Mucosa of descending colon (tissue), 3 donors: ENCODE measurements at regions not wholly inside any gene's neighbourhood (a gene's known extent, or its start where the extent isn't known, plus 50 kb on each side); places are given as distances from the start of the nearest gene placed in this dataset.
"Not testable (repeated sequence)": the region's sequence is repeated elsewhere in the genome, so short reads cannot be mapped to it uniquely, and the experiment has no call there.

ENCODE experiments used
- ATAC-seq: fragments of 200-7000 bp; cut with Tn5 transposase; one replicate; pipeline ENCODE4 v1.9.1; 2020; ENCODE audit warnings: mild to moderate bottlenecking, moderate library complexity
- DNase-seq, 3 donors: peaks; one replicate each; pipeline ENCODE4 v3.0.0-alpha.2; 2020
- H3K36me3 ChIP-seq: fragments of 200-600 bp; one replicate; pipeline ENCODE4 v1.8.0; 2021; ENCODE audit warnings: low read depth, mild to moderate bottlenecking
- H3K4me1 ChIP-seq: fragments of 200-600 bp; one replicate; pipeline ENCODE4 v1.8.0; 2021; ENCODE audit warnings: low read depth, mild to moderate bottlenecking
- H3K4me3 ChIP-seq: fragments of 200-600 bp; one replicate; pipeline ENCODE4 v1.8.0; 2021; ENCODE audit warnings: mild to moderate bottlenecking
- H3K9me3 ChIP-seq: fragments of 200-600 bp; one replicate; pipeline ENCODE4 v1.8.0; 2021; ENCODE audit warnings: mild to moderate bottlenecking
- CTCF ChIP-seq: fragments of 200-600 bp; IDR thresholded peaks from one replicate; pipeline ENCODE4 v1.8.0; 2022; ENCODE audit warnings: antibody characterized with exemption, mild to moderate bottlenecking
- intact Hi-C, 2 donors: fragments of 100-400 bp; cut with DNase I in 1 of 2; cut with micrococcal nuclease in 1 of 2; formaldehyde crosslinking; loops; one replicate each; pipeline versions ENCODE4 v1.11.0 to v1.11.1; 2022; cut with DNase I, micrococcal nuclease
- donor health status: DM: no; HTN: no; CAD: no; lungs with moderate emphysema.
- donor health status: DM: no; HTN: no; CAD: no.
- donor health status: DM: no; HTN: yes; CAD: no.

GRCh38 chr4:140220058-140220457 lies 66.1 kb upstream of the MAML3 start:
- no peak for TF ChIP-seq CTCF
- DNase-seq: no peak
- ATAC-seq: no peak

DNA sequence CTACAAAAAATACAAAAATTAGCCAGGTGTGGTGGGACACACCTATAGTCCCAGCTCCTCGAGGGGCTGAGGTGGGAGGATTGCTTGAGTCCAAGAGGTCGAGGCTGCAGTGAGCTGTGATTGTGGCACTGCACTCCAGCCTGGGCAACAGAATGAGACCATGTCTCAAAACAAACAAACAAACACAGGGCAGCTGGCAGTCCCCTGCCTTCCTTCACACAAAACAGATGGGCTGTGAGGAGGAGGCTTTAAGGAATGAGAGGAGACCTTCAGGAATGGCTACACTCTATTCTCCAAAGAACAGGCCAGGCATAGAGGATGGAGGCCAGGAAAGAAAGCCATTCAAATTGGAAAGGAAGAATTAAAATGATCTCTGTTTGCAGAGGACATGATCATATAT lies 65.6 kb upstream of the MAML3 start:
- H3K4me3 ChIP-seq: no peak overlapping the region
- ATAC-seq (no peak), DNase-seq (no peak)
- H3K36me3 ChIP-seq: no peaks in the 10 kb centered on the region
- intact Hi-C loops: no loop called here
- no peak for TF ChIP-seq CTCF
- H3K9me3 ChIP-seq: no peaks in the 10 kb centered on the region
- peaks cover 1% of the 10 kb centered on the region for H3K4me1 ChIP-seq

More at GRCh38 chr4:140220058-140220457, 66.1 kb upstream of the MAML3 start:
- H3K4me1 ChIP-seq: no peaks in the 10 kb centered on the region
- no peak overlapping the region for H3K4me3 ChIP-seq
- H3K9me3 ChIP-seq: no peaks in the 10 kb centered on the region
- no peaks in the 10 kb centered on the region for H3K36me3 ChIP-seq
- intact Hi-C loops: no loop called here

DNA sequence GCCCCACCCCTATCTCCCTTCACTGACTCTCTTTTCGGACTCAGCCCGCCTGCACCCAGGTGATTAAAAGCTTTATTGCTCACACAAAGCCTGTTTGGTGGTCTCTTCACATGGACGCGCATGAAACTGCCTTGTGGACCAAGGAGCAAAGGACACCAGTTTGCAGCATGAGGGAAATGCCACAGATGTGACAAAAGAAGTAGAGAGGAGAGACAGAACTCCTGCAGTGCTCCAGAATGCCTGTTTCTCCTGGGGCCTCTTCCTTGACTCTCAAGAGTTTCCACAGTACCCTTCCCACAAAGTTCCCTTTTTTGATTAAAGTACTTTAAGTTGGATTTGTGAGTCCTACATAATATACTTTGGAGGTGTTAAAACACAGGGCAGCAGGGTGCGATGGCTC lies 65.1 kb upstream of the MAML3 start:
- DNase-seq, H3K4me1 ChIP-seq, H3K36me3 ChIP-seq, intact Hi-C loops, H3K4me3 ChIP-seq, H3K9me3 ChIP-seq, ATAC-seq: not testable (repeated sequence)

GRCh38 chr4:140213749-140214148 lies 59.8 kb upstream of the MAML3 start:
- peaks cover 20% of the 10 kb centered on the region for H3K4me1 ChIP-seq
- TF ChIP-seq CTCF: no peak
- intact Hi-C loops: loop anchor here in 1 of 2 donors (5.0 kb wide), 1 partner anchor 526 kb away; no protein-coding TSS in a partner anchor
- H3K36me3 ChIP-seq: no peaks in the 10 kb centered on the region
- H3K4me3 ChIP-seq: no peak overlapping the region
- DNase-seq (no peak), ATAC-seq (peak; percentile 42)
- no peaks in the 10 kb centered on the region for H3K9me3 ChIP-seq

GRCh38 chr4:140213116-140213515 lies 59.1 kb upstream of the MAML3 start:
- intact Hi-C loops: loop anchor here in 1 of 2 donors (5.0 kb wide), 1 partner anchor 526 kb away; no protein-coding TSS in a partner anchor
- ATAC-seq (peak; percentile 94), DNase-seq (peak in 1 of 3 donors; percentile 79)
- Histone ChIP-seq H3K9me3 (no peaks in the 10 kb centered on the region), H3K4me1 (peaks cover 20% of the 10 kb centered on the region), H3K4me3 (no peak overlapping the region), H3K36me3 (no peaks in the 10 kb centered on the region)
- TF ChIP-seq CTCF: no peak

DNA sequence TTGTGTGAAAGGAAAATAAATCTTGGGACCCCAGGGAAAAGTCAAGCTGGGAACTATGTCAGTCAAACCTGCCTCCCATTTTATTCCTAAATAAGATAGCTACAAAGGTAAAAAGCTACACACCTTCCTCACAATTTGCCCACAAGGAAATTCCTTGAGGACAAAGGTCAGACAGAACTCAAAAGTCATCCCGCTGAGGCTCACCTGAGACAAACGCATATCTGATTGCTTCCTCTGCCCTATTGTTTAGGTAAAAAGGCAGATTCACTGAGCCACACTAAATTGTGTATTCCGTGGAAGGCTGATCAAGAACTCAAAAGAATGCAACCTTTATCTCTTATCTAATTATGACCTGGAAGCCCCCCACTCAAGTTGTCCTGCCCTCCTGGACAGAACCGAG lies 58.7 kb upstream of the MAML3 start:
- no peak overlapping the region for H3K4me3 ChIP-seq
- intact Hi-C loops: loop anchor here in 1 of 2 donors (5.0 kb wide), 1 partner anchor 525 kb away; no protein-coding TSS in a partner anchor
- ATAC-seq (peak; percentile 73), DNase-seq (peak in 1 of 3 donors; percentile 56)
- H3K4me1 ChIP-seq: peaks cover 20% of the 10 kb centered on the region
- H3K36me3 ChIP-seq: no peaks in the 10 kb centered on the region
- H3K9me3 ChIP-seq: no peaks in the 10 kb centered on the region
- TF ChIP-seq CTCF: no peak
